Stomach (tissue), 8 donors: ENCODE measurements at regions not wholly inside any gene's neighbourhood (a gene's known extent, or its start where the extent isn't known, plus 50 kb on each side); places are given as distances from the start of the nearest gene placed in this dataset.

Source experiments
- DNase-seq, 2 donors: peaks; one replicate each; pipeline versions ENCODE4 v3.0.0 to v3.0.0-alpha.2; 2013 to 2019
- H3K27ac ChIP-seq, 5 donors: fragments of 200-600 bp in 4 of 5; sonication (generic) in 4 of 5; one replicate each; pipeline ENCODE4 v1.5.1; 2013 to 2019; ENCODE audit warnings: mild to moderate bottlenecking in 1 of 5, moderate library complexity in 1 of 5
- H3K27me3 ChIP-seq, 3 donors: fragments of 200-600 bp; sonication (generic); one replicate each; pipeline ENCODE4 v1.5.1; 2017 to 2019; ENCODE audit warnings: mixed run types in 1 of 3
- H3K36me3 ChIP-seq, 4 donors: fragments of 200-600 bp; sonication (generic); 1 replicate in 3 of 4; 2 replicates in 1 of 4; pipeline ENCODE4 v1.5.1; 2016 to 2019
- H3K4me1 ChIP-seq, 4 donors: fragments of 200-600 bp; sonication (generic); one replicate each; pipeline ENCODE4 v1.5.1; 2016 to 2019
- H3K4me3 ChIP-seq, 4 donors: fragments of 200-600 bp; sonication (generic) in 3 of 4; one replicate each; pipeline ENCODE4 v1.5.1; 2016 to 2019; ENCODE audit warnings: mild to moderate bottlenecking in 1 of 4
- H3K9me3 ChIP-seq, 4 donors: fragments of 200-600 bp; sonication (generic); one replicate each; pipeline ENCODE4 v1.5.1; 2016 to 2019
- EP300 ChIP-seq: sonication (generic); formaldehyde crosslinking; IDR thresholded peaks from one replicate; pipeline ENCODE4 v1.6.1; 2017; ENCODE audit warnings: antibody characterized with exemption
- POLR2A ChIP-seq, 4 donors: fragments of 450-650 bp; IDR thresholded peaks; one replicate each; pipeline ENCODE4 v1.6.1; 2016; ENCODE audit warnings: antibody characterized with exemption in 4 of 4, control low read depth in 2 of 4, mild to moderate bottlenecking in 1 of 4, moderate library complexity in 1 of 4
- POLR2AphosphoS5 ChIP-seq, 3 donors: sonication (generic); formaldehyde crosslinking; IDR thresholded peaks; one replicate each; pipeline ENCODE4 v1.6.1; 2016; ENCODE audit warnings: antibody characterized with exemption in 3 of 3
- WGBS, 5 donors: extraction: QIAGEN DNeasy Blood & Tissue Kit in 3 of 5; methylation state at CpG; one replicate each; pipeline versions ENCODE4 v1.1.5 to v1.1.7; 2013 to 2018; 5-methylcytosine and 5-hydroxymethylcytosine counted together
- intact Hi-C: fragments of 100-400 bp; cut with DNase I; formaldehyde crosslinking; loops from one replicate; pipeline ENCODE4 v1.15.1; 2023; ENCODE audit warnings: low total_unique reads
- TF ChIP-seq, protein P1 (sequence below), 7 experiments: fragments of 450-650 bp in 4 of 7; fragments of 200-600 bp in 3 of 7; sonication (generic) in 3 of 7; IDR thresholded peaks; one replicate each; pipeline ENCODE4 v1.5.1; 2016 to 2019; ENCODE audit warnings: antibody characterized with exemption in 7 of 7, control low read depth in 2 of 7, mild to moderate bottlenecking in 1 of 7
- donor health status: healthy with polysubstance abuse.
- donor health status: Bipolar disorder and iron deficiency.
- donor health status: healthy.

DNA sequence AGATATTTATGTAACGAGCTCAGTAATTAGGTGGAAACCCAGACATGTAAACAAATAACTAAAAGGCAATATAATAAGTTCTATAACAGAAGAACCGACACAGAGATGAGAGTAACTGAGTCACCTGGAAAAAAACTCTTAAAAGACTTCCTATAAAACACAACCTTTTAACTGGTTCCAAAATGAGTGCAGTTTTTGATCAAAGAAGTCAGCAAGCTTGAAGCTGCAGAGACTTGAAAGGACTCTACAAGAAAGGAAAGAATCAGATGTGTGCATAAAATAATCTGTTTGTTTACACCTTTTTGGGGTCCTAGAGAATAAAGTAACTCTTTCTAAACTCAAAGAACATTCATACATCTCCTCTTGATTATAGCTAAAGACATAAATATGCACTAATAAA lies 560.4 kb upstream of the CCDC54 start:
- intact Hi-C loops = no loop called here
- DNase-seq = no peak
- 55 to 72% (median 67%) methylated on average over 2 of the region's 2 CpGs for WGBS, 5 donors
- H3K9me3 ChIP-seq = no peaks in the 10 kb centered on the region
- no peaks in the 10 kb centered on the region for H3K27me3 ChIP-seq
- TF ChIP-seq, protein P1, sequence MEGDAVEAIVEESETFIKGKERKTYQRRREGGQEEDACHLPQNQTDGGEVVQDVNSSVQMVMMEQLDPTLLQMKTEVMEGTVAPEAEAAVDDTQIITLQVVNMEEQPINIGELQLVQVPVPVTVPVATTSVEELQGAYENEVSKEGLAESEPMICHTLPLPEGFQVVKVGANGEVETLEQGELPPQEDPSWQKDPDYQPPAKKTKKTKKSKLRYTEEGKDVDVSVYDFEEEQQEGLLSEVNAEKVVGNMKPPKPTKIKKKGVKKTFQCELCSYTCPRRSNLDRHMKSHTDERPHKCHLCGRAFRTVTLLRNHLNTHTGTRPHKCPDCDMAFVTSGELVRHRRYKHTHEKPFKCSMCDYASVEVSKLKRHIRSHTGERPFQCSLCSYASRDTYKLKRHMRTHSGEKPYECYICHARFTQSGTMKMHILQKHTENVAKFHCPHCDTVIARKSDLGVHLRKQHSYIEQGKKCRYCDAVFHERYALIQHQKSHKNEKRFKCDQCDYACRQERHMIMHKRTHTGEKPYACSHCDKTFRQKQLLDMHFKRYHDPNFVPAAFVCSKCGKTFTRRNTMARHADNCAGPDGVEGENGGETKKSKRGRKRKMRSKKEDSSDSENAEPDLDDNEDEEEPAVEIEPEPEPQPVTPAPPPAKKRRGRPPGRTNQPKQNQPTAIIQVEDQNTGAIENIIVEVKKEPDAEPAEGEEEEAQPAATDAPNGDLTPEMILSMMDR (IDR thresholded peaks at IDR 0.05) = no peak
- TF ChIP-seq EP300 (no peak), POLR2AphosphoS5 (IDR thresholded peaks at IDR 0.05) (no peak), POLR2A (IDR thresholded peaks at IDR 0.05) (no peak)
- H3K27ac ChIP-seq = no peak overlapping the region
- H3K36me3 ChIP-seq = no peaks in the 10 kb centered on the region
- H3K4me3 ChIP-seq = no peak overlapping the region
- no peaks in the 10 kb centered on the region for H3K4me1 ChIP-seq

DNA sequence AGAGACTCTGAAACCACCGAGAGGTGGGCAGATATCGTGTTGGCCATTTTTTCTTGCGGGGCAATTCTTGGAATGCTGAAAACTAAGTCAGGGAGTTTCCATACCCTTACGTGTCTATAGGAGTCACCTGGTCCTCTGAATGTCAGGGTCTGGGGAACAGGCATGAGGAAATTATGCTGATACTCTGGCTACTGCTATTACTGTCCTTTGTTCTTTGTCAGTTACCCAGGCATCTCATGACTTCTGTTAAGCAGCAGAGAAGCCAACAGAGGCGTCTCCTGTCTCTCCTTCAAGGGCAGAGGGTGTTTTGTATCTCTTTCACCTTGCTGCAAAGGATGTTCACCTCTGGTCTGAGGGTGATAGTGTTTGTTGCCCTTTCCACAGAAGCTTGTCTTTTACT lies 559.5 kb upstream of the CCDC54 start:
- H3K4me1 ChIP-seq = no peaks in the 10 kb centered on the region
- no peaks in the 10 kb centered on the region for H3K27me3 ChIP-seq
- 70 to 82% (median 78%) methylated on average over 5 of the region's 5 CpGs for WGBS, 5 donors
- intact Hi-C loops = no loop called here
- H3K4me3 ChIP-seq = no peak overlapping the region
- H3K27ac ChIP-seq = no peak overlapping the region
- no peaks in the 10 kb centered on the region for H3K36me3 ChIP-seq
- no peak for TF ChIP-seq EP300
- TF ChIP-seq POLR2AphosphoS5 (IDR thresholded peaks at IDR 0.05) = no peak
- TF ChIP-seq, protein P1 (IDR thresholded peaks at IDR 0.05) = no peak
- H3K9me3 ChIP-seq = no peaks in the 10 kb centered on the region
- DNase-seq = no peak

DNA sequence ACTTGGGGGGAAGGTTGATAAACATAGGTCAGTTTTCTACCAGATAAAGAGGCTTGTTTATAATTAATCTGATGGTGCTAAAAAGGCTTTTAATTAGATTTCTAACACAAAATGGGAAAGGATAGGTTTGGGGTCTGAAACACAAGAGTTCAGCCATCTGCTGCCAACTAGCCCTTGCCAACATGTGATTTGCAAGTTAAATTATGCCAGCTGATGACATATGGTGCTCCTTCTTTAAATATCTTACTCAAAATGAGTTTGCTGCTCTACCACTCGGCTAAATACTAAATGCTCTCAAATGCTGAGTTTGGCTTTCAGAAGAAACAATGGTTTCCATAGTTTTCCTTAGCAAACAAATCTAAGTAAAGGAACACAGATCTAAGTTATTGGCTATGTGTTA lies 557.8 kb upstream of the CCDC54 start:
- H3K4me3 ChIP-seq = no peak overlapping the region
- no peaks in the 10 kb centered on the region for H3K4me1 ChIP-seq
- H3K27ac ChIP-seq = no peak overlapping the region
- no peak for DNase-seq
- H3K27me3 ChIP-seq = no peaks in the 10 kb centered on the region
- no peaks in the 10 kb centered on the region for H3K9me3 ChIP-seq
- no peaks in the 10 kb centered on the region for H3K36me3 ChIP-seq
- 44 to 58% (median 52%) methylated on average over 1 of the region's 1 CpG for WGBS, 5 donors
- TF ChIP-seq, protein P1 (IDR thresholded peaks at IDR 0.05) = no peak
- TF ChIP-seq POLR2A (IDR thresholded peaks at IDR 0.05) (no peak), EP300 (no peak), POLR2AphosphoS5 (IDR thresholded peaks at IDR 0.05) (no peak)
- intact Hi-C loops = no loop called here

DNA sequence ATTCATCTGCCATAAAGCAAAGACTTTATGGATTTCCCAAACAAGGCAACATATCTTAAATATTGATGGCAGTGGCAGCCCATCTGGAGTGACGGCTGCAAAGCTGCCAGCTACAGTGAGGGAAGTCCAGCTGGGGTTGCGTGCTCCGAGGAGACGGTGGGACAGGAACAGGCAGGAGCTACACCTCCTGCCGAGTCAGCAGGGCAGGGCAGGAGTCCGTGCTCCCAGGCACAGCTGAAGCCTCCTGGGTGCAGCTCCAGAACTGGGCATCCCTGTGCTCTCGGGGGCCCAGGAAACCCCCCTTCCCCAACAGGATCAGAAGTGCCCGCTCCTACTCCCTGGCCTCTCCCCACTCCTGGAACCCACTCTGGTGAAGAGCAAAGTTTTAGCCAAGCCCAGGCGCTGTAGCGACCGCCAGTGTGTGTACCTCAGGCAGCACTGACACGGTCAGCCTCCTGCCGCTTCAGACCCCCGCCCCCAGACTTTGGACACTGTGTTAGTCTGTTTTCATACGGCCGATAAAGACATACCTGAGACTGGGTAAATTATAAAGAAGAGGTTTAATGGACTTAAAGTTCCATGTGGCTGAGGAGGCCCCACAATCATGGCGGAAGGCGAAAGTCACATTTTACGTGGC lies 556.4 kb upstream of the CCDC54 start:
- TF ChIP-seq EP300 (no peak), POLR2A (IDR thresholded peaks at IDR 0.05) (no peak), POLR2AphosphoS5 (IDR thresholded peaks at IDR 0.05) (no peak)
- TF ChIP-seq, protein P1 (IDR thresholded peaks at IDR 0.05) = no peak
- 87 to 94% (median 93%) methylated on average over 19 of the region's 19 CpGs for WGBS, 5 donors
- no peaks in the 10 kb centered on the region for H3K36me3 ChIP-seq
- H3K9me3 ChIP-seq = no peaks in the 10 kb centered on the region
- no peak overlapping the region for H3K27ac ChIP-seq
- H3K4me1 ChIP-seq = peaks cover 0 to 1% (median 0%) of the 10 kb centered on the region in 4 donors
- DNase-seq = no peak
- intact Hi-C loops = no loop called here
- no peaks in the 10 kb centered on the region for H3K27me3 ChIP-seq
- H3K4me3 ChIP-seq = no peak overlapping the region
